IMR-90 (cell line): ENCODE measurements at regions not wholly inside any gene's neighbourhood (a gene's known extent, or its start where the extent isn't known, plus 50 kb on each side); places are given as distances from the start of the nearest gene placed in this dataset.

Source experiments
- ATAC-seq: fragments of 200-7000 bp; cut with Tn5 transposase; 2 replicates; pipeline ENCODE4 v1.9.1; 2020; ENCODE audit warnings: low read depth, mild to moderate bottlenecking, moderate library complexity
- BruUV-seq: library from RNA; stranded (reverse); fragments of 400-500 nt; replicated peaks from 2 replicates; lab custom pipeline; 2021; lab: Mats Ljungman, UMichigan
- CTCF ChIA-PET: fragments of 300-600 bp; formaldehyde crosslinking; extraction: SDS; loops from one replicate; lab custom pipeline; 2021; ENCODE audit warnings: antibody characterized with exemption; lab: Yijun Ruan, JAX
- POLR2A ChIA-PET: fragments of 300-600 bp; sonication (Branson Sonifier 250); formaldehyde crosslinking; loops from one replicate; lab custom pipeline; 2022; ENCODE audit warnings: antibody characterized with exemption; ENCODE audit not compliant: unreplicated experiment; lab: Charles Lee
- DNase-seq: peaks from one replicate; pipeline ENCODE4 v3.0.0; 2013
- H2AFZ ChIP-seq: replicated peaks from 2 replicates; pipeline ENCODE3; 2013; ENCODE audit warnings: low read length, mild to moderate bottlenecking; ENCODE audit not compliant: poor library complexity
- H2AK5ac ChIP-seq: 2 replicates; pipeline ENCODE4 v1.6.1; 2013; ENCODE audit warnings: low read depth, low read length, inconsistent platforms
- H2AK9ac ChIP-seq: replicated peaks from 2 replicates; pipeline ENCODE3; 2013; ENCODE audit warnings: mild to moderate bottlenecking, low read depth, low read length, moderate library complexity; ENCODE audit not compliant: poor library complexity
- H2BK120ac ChIP-seq: 2 replicates; pipeline ENCODE4 v1.6.1; 2013; ENCODE audit warnings: low read depth, low read length, inconsistent platforms
- H2BK15ac ChIP-seq: 3 replicates; pipeline ENCODE4 v1.6.1; 2013; ENCODE audit warnings: low read depth, low read length, inconsistent platforms
- H2BK20ac ChIP-seq: 2 replicates; pipeline ENCODE4 v1.6.1; 2013; ENCODE audit warnings: low read depth, mild to moderate bottlenecking, inconsistent platforms, low read length, moderate library complexity
- H2BK5ac ChIP-seq: 2 replicates; pipeline ENCODE4 v1.6.1; 2013; ENCODE audit warnings: mild to moderate bottlenecking, low read depth, low read length, inconsistent platforms; ENCODE audit not compliant: poor library complexity, severe bottlenecking
- H3K14ac ChIP-seq: replicated peaks from 2 replicates; pipeline ENCODE4 v1.6.1; 2013; ENCODE audit warnings: low read depth, low read length, inconsistent platforms
- H3K18ac ChIP-seq: 2 replicates; pipeline ENCODE4 v1.6.1; 2013; ENCODE audit warnings: low read depth, low read length, control low read depth
- H3K23ac ChIP-seq: 2 replicates; pipeline ENCODE4 v1.6.1; 2013; ENCODE audit warnings: low read depth, low read length, inconsistent platforms
- H3K27ac ChIP-seq: 2 replicates; pipeline ENCODE4 v1.5.1; 2013; ENCODE audit warnings: mild to moderate bottlenecking, control low read depth, low read length; ENCODE audit not compliant: insufficient read depth
- H3K27me3 ChIP-seq: 2 replicates; pipeline ENCODE4 v1.6.1; 2013; ENCODE audit warnings: low read length; ENCODE audit not compliant: control insufficient read depth, insufficient read depth
- H3K36me3 ChIP-seq: 2 replicates; pipeline ENCODE4 v1.6.1; 2013; ENCODE audit warnings: low read length, mixed read lengths; ENCODE audit not compliant: control insufficient read depth, insufficient read depth
- H3K4ac ChIP-seq: 2 replicates; pipeline ENCODE4 v1.6.1; 2013; ENCODE audit warnings: low read depth, low read length, inconsistent platforms
- H3K4me1 ChIP-seq: 2 replicates; pipeline ENCODE4 v1.6.1; 2013; ENCODE audit warnings: low read length, mixed read lengths; ENCODE audit not compliant: control insufficient read depth, insufficient read depth
- H3K4me2 ChIP-seq: 2 replicates; pipeline ENCODE4 v1.6.1; 2013; ENCODE audit warnings: low read depth, mild to moderate bottlenecking, control low read depth, low read length, moderate library complexity
- H3K4me3 ChIP-seq: 2 replicates; pipeline ENCODE4 v1.5.1; 2013; ENCODE audit warnings: low read depth, mild to moderate bottlenecking, control low read depth, low read length, moderate library complexity; ENCODE audit not compliant: insufficient read depth
- H3K56ac ChIP-seq: 2 replicates; pipeline ENCODE4 v1.6.1; 2013; ENCODE audit warnings: low read length, inconsistent platforms; ENCODE audit not compliant: insufficient read depth; ENCODE audit errors: extremely low read depth
- H3K79me1 ChIP-seq, 2 experiments: 2 replicates each; pipeline ENCODE4 v1.6.1; 2013; ENCODE audit warnings: low read length in 2 of 2, inconsistent platforms in 1 of 2, low read depth in 1 of 2
- H3K9ac ChIP-seq: 2 replicates; pipeline ENCODE4 v1.6.1; 2013; ENCODE audit warnings: low read depth, low read length, control low read depth
- H3K9me1 ChIP-seq: 2 replicates; pipeline ENCODE4 v1.6.1; 2013; ENCODE audit warnings: low read length, inconsistent platforms; ENCODE audit not compliant: insufficient read depth
- H3K9me3 ChIP-seq: 2 replicates; pipeline ENCODE4 v1.6.1; 2013; ENCODE audit warnings: low read length; ENCODE audit not compliant: control insufficient read depth, insufficient read depth
- H4K20me1 ChIP-seq: 2 replicates; pipeline ENCODE4 v1.6.1; 2013; ENCODE audit warnings: low read length, inconsistent platforms; ENCODE audit not compliant: insufficient read depth
- H4K5ac ChIP-seq: 2 replicates; pipeline ENCODE4 v1.6.1; 2013; ENCODE audit warnings: mild to moderate bottlenecking, low read depth, low read length, control low read depth
- H4K8ac ChIP-seq, 2 experiments: 2 replicates each; pipeline ENCODE4 v1.6.1; 2013; ENCODE audit warnings: low read depth in 2 of 2, low read length in 2 of 2, control low read depth in 1 of 2, inconsistent platforms in 1 of 2
- H4K91ac ChIP-seq: 2 replicates; pipeline ENCODE4 v1.6.1; 2013; ENCODE audit warnings: low read depth, low read length, inconsistent platforms; ENCODE audit not compliant: insufficient read depth
- BHLHE40 ChIP-seq: fragments of 150-350 bp; IDR thresholded peaks from 2 replicates; pipeline ENCODE4 v1.6.1; 2016; ENCODE audit warnings: mild to moderate bottlenecking, low read depth, low read length
- CEBPB ChIP-seq: IDR thresholded peaks from 2 replicates; pipeline ENCODE4 v1.6.1; 2012; ENCODE audit warnings: low read depth, low read length, improper control_type of control experiment
- CHD1 ChIP-seq: IDR thresholded peaks from 2 replicates; pipeline ENCODE4 v1.6.1; 2012; ENCODE audit warnings: low read depth, low read length, improper control_type of control experiment
- MAFK ChIP-seq: IDR thresholded peaks from 2 replicates; pipeline ENCODE4 v1.6.1; 2012; ENCODE audit warnings: low read depth, low read length, improper control_type of control experiment
- MAZ ChIP-seq: IDR thresholded peaks from 2 replicates; pipeline ENCODE4 v1.6.1; 2012; ENCODE audit warnings: low read depth, mild to moderate bottlenecking, low read length, improper control_type of control experiment, moderate library complexity, borderline replicate concordance
- MXI1 ChIP-seq: IDR thresholded peaks from 2 replicates; pipeline ENCODE4 v1.6.1; 2012; ENCODE audit warnings: low read depth, mild to moderate bottlenecking, low read length, moderate library complexity, borderline replicate concordance
- NFE2L2 ChIP-seq: fragments of 150-350 bp; IDR thresholded peaks from 2 replicates; pipeline ENCODE4 v1.6.1; 2016; ENCODE audit warnings: low read depth, mild to moderate bottlenecking, low read length
- POLR2A ChIP-seq: IDR thresholded peaks from 2 replicates; pipeline ENCODE4 v1.6.1; 2012; ENCODE audit warnings: mild to moderate bottlenecking, low read depth, low read length
- RAD21 ChIP-seq: IDR thresholded peaks from 2 replicates; pipeline ENCODE4 v1.6.1; 2012; ENCODE audit warnings: low read length, improper control_type of control experiment
- RFX5 ChIP-seq: IDR thresholded peaks from 2 replicates; pipeline ENCODE4 v1.8.0; 2012; ENCODE audit warnings: low read depth, mild to moderate bottlenecking, low read length, moderate library complexity
- SMC3 ChIP-seq: fragments of 150-350 bp; IDR thresholded peaks from 2 replicates; pipeline ENCODE4 v1.6.1; 2016; ENCODE audit warnings: low read depth, mild to moderate bottlenecking, antibody characterized with exemption, low read length, moderate library complexity
- WGBS, 2 experiments: methylation state at CpG; one replicate each; pipeline versions ENCODE4 v1.1.5 to v1.1.7; 2013; ENCODE audit warnings: missing lambda C conversion rate in 2 of 2; ENCODE audit not compliant: insufficient read length in 1 of 2; ENCODE audit errors: extremely low coverage in 2 of 2; 5-methylcytosine and 5-hydroxymethylcytosine counted together
- dilution Hi-C: fragments of 300-500 bp; cut with HindIII; formaldehyde crosslinking; loops from one replicate; pipeline ENCODE4 v1.14.3; 2018; ENCODE audit warnings: low sequenced_read_pairs; ENCODE audit not compliant: unreplicated experiment
- in situ Hi-C: fragments of 300-500 bp; cut with MboI; formaldehyde crosslinking; loops from 3 replicates; pipeline ENCODE4 v1.14.3; 2019; ENCODE audit warnings: low sequenced_read_pairs, inconsistent platforms, mixed read lengths
- intact Hi-C: fragments of 100-400 bp; cut with micrococcal nuclease; formaldehyde crosslinking; loops from 2 replicates; pipeline ENCODE4 v1.10.0; 2022
- TF ChIP-seq, protein P1 (sequence below): conservative IDR thresholded peaks from 2 replicates; pipeline ENCODE4 v1.5.1; 2012; ENCODE audit warnings: mild to moderate bottlenecking, low read depth, low read length, improper control_type of control experiment
- TF ChIP-seq, protein P2 (sequence below): fragments of 150-350 bp; IDR thresholded peaks from 2 replicates; pipeline ENCODE4 v1.6.1; 2016; ENCODE audit warnings: low read depth, mild to moderate bottlenecking, low read length, moderate library complexity, borderline replicate concordance

DNA sequence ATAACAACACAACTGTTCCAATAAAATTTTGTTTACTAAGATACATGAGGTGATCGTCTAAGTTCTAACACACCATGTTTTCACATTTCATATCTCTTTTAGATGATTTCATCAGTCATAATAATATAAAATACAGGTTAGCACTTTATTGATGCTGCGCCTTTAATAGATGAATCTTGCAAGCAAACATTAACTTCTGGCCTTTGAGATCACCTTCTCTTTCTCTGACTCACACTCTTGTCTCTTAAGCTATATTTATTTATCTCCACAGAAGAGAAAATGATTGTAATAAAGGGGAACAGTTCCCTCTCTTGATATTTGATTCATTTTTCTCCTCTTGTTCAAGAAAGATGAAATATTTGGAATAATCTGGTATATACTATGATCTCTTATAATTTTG lies 603.3 kb upstream of the POU3F3 start:
- H2BK120ac ChIP-seq: no peak overlapping the region
- no peaks in the 10 kb centered on the region for H3K36me3 ChIP-seq
- ChIA-PET POLR2A (no interaction called here), CTCF (no interaction called here)
- ATAC-seq (no peak), DNase-seq (no peak)
- H3K4me2 ChIP-seq: no peak overlapping the region
- H3K79me1 ChIP-seq: no peaks in the 10 kb centered on the region
- H2BK5ac ChIP-seq: no peak overlapping the region
- H2AFZ ChIP-seq: no peak overlapping the region
- no peaks in the 10 kb centered on the region for H3K27me3 ChIP-seq
- no peak overlapping the region for H3K23ac ChIP-seq
- no TSS peak for BruUV-seq
- H2AK5ac ChIP-seq: no peak overlapping the region
- no peak overlapping the region for H2AK9ac ChIP-seq
- no peak overlapping the region for H4K91ac ChIP-seq
- H4K8ac ChIP-seq: no peak overlapping the region
- WGBS, 2 experiments: no CpG with 5 or more reads among the region's 2 CpGs
- no peak overlapping the region for H2BK15ac ChIP-seq
- dilution Hi-C loops (no loop called here), in situ Hi-C loops (no loop called here), intact Hi-C loops (no loop called here)
- H3K14ac ChIP-seq: no peak overlapping the region
- H3K9me3 ChIP-seq: peaks cover 10% of the 10 kb centered on the region
- H3K9ac ChIP-seq: no peak overlapping the region
- no peak overlapping the region for H4K5ac ChIP-seq
- no peak overlapping the region for H3K18ac ChIP-seq
- no peak overlapping the region for H3K4ac ChIP-seq
- no peak overlapping the region for H3K4me3 ChIP-seq
- TF ChIP-seq MAFK (no peak), BHLHE40 (no peak), POLR2A (no peak), MXI1 (no peak), CHD1 (no peak), RFX5 (no peak), RAD21 (no peak), NFE2L2 (no peak), CEBPB (no peak), SMC3 (no peak), MAZ (no peak)
- TF ChIP-seq, protein P1, sequence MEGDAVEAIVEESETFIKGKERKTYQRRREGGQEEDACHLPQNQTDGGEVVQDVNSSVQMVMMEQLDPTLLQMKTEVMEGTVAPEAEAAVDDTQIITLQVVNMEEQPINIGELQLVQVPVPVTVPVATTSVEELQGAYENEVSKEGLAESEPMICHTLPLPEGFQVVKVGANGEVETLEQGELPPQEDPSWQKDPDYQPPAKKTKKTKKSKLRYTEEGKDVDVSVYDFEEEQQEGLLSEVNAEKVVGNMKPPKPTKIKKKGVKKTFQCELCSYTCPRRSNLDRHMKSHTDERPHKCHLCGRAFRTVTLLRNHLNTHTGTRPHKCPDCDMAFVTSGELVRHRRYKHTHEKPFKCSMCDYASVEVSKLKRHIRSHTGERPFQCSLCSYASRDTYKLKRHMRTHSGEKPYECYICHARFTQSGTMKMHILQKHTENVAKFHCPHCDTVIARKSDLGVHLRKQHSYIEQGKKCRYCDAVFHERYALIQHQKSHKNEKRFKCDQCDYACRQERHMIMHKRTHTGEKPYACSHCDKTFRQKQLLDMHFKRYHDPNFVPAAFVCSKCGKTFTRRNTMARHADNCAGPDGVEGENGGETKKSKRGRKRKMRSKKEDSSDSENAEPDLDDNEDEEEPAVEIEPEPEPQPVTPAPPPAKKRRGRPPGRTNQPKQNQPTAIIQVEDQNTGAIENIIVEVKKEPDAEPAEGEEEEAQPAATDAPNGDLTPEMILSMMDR: no peak
- TF ChIP-seq, protein P2, sequence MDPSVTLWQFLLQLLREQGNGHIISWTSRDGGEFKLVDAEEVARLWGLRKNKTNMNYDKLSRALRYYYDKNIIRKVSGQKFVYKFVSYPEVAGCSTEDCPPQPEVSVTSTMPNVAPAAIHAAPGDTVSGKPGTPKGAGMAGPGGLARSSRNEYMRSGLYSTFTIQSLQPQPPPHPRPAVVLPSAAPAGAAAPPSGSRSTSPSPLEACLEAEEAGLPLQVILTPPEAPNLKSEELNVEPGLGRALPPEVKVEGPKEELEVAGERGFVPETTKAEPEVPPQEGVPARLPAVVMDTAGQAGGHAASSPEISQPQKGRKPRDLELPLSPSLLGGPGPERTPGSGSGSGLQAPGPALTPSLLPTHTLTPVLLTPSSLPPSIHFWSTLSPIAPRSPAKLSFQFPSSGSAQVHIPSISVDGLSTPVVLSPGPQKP: no peak
- no peaks in the 10 kb centered on the region for H3K4me1 ChIP-seq
- H3K9me1 ChIP-seq: no peaks in the 10 kb centered on the region
- no peak overlapping the region for H2BK20ac ChIP-seq
- H3K27ac ChIP-seq: no peak overlapping the region
- no peak overlapping the region for H3K56ac ChIP-seq
- H4K20me1 ChIP-seq: no peaks in the 10 kb centered on the region
